K562 (cell line): ENCODE measurements at regions not wholly inside any gene's neighbourhood (a gene's known extent, or its start where the extent isn't known, plus 50 kb on each side); places are given as distances from the start of the nearest gene placed in this dataset.

ENCODE experiments used
- ATAC-seq: fragments of 200-7000 bp; cut with Tn5 transposase; 3 replicates; pipeline ENCODE4 v1.9.1; 2020; ENCODE audit warnings: moderate library complexity
- BruUV-seq: library from RNA; stranded (reverse); fragments of 400-500 nt; replicated peaks from 2 replicates; lab custom pipeline; 2021; lab: Mats Ljungman, UMichigan
- CTCF ChIA-PET: fragments of 300-600 bp; formaldehyde crosslinking; extraction: SDS; loops from one replicate; lab custom pipeline; 2021; ENCODE audit warnings: low intra/inter-chr PET ratio; lab: Yijun Ruan, JAX
- POLR2A ChIA-PET: fragments of 300-600, 350-650 bp; sonication (Branson Sonifier 250); formaldehyde crosslinking; extraction: SDS; loops from one replicate; lab custom pipeline; 2021; ENCODE audit warnings: antibody characterized with exemption, inconsistent platforms; lab: Yijun Ruan, JAX
- DNase-seq, 4 experiments: peaks; one replicate each; pipeline versions ENCODE4 v3.0.0 to v3.0.0-alpha.2; 2011 to 2018; ENCODE audit warnings: low spot score in 3 of 4, mixed read lengths in 3 of 4; ENCODE audit errors: extremely low read depth in 1 of 4
- FAIRE-seq: peaks from 2 replicates; lab custom pipeline; 2011; peaks lifted over from hg19 to GRCh38; lab: Jason Lieb, UNC
- H2AFZ ChIP-seq: 2 replicates; pipeline ENCODE4 v1.6.0; 2011; ENCODE audit warnings: low read depth, low read length, control low read depth, inconsistent platforms
- H3K27ac ChIP-seq: fragments of 200-600 bp; 3 replicates; pipeline ENCODE4 v1.8.0; 2011; ENCODE audit warnings: low read depth, mild to moderate bottlenecking, control low read depth, inconsistent platforms, low read length, moderate library complexity, mixed read lengths; ENCODE audit errors: extremely low read depth
- H3K27me3 ChIP-seq, 2 experiments: fragments of 300-600 bp in 1 of 2; 2 replicates in 1 of 2; 3 replicates in 1 of 2; pipeline versions ENCODE4 v1.6.0 to v1.8.0; 2011; ENCODE audit warnings: inconsistent platforms in 2 of 2, low read length in 2 of 2, mild to moderate bottlenecking in 1 of 2, mixed read lengths in 1 of 2, moderate library complexity in 1 of 2; ENCODE audit not compliant: control insufficient read depth in 2 of 2, insufficient read depth in 2 of 2
- H3K36me3 ChIP-seq: fragments of 300-600 bp; 3 replicates; pipeline ENCODE4 v1.8.0; 2011; ENCODE audit warnings: mild to moderate bottlenecking, low read length, inconsistent platforms; ENCODE audit not compliant: control insufficient read depth, insufficient read depth
- H3K4me1 ChIP-seq, 2 experiments: fragments of 200-600 bp in 1 of 2; replicated peaks in 1 of 2; 2 replicates in 1 of 2; 3 replicates in 1 of 2; pipeline versions ENCODE4 v1.5.1 to v1.8.0; 2011; ENCODE audit warnings: inconsistent platforms in 2 of 2, low read length in 2 of 2, mild to moderate bottlenecking in 1 of 2, mixed read lengths in 1 of 2, moderate library complexity in 1 of 2; ENCODE audit not compliant: control insufficient read depth in 2 of 2, insufficient read depth in 2 of 2
- H3K4me2 ChIP-seq: 2 replicates; pipeline ENCODE4 v1.6.1; 2011; ENCODE audit warnings: low read length, control low read depth, inconsistent platforms, mixed read lengths; ENCODE audit not compliant: insufficient read depth
- H3K4me3 ChIP-seq: fragments of 200-600 bp; sonication (generic), shearing (Covaris generic); 2 replicates; pipeline ENCODE4 v1.5.1; 2016; ENCODE audit warnings: control low read depth, inconsistent platforms
- H3K79me2 ChIP-seq: fragments of 200-600 bp; 3 replicates; pipeline ENCODE4 v1.8.0; 2011; ENCODE audit warnings: low read length, inconsistent platforms; ENCODE audit not compliant: control insufficient read depth, insufficient read depth
- H3K9ac ChIP-seq, 2 experiments: 2 replicates each; pipeline versions ENCODE4 v1.6.0 to v1.6.1; 2011; ENCODE audit warnings: low read depth in 2 of 2, low read length in 2 of 2, control low read depth in 1 of 2, inconsistent platforms in 1 of 2, mild to moderate bottlenecking in 1 of 2, mixed read lengths in 1 of 2; ENCODE audit not compliant: insufficient read depth in 1 of 2
- H3K9me1 ChIP-seq: one replicate; pipeline ENCODE4 v1.6.0; 2011; ENCODE audit warnings: inconsistent platforms, mild to moderate bottlenecking, low read length, moderate library complexity; ENCODE audit not compliant: control insufficient read depth, insufficient read depth
- H3K9me3 ChIP-seq: replicated peaks from 2 replicates; pipeline ENCODE4 v1.5.1; 2011; ENCODE audit warnings: low read depth, low read length, inconsistent platforms; ENCODE audit not compliant: control insufficient read depth, insufficient read depth
- H4K20me1 ChIP-seq: replicated peaks from 2 replicates; pipeline ENCODE4 v1.6.1; 2011; ENCODE audit warnings: low read length, inconsistent platforms, mixed read lengths; ENCODE audit not compliant: control insufficient read depth, insufficient read depth
- EGR1 ChIP-seq: fragments of 450-650 bp; conservative IDR thresholded peaks from 2 replicates; pipeline ENCODE4 v1.6.1; 2017; ENCODE audit warnings: mild to moderate bottlenecking
- NR4A1 ChIP-seq, 2 experiments: fragments of 250-450 bp in 1 of 2; fragments of 450-650 bp in 1 of 2; sonication (Bioruptor Pico) in 1 of 2; IDR thresholded peaks; 2 replicates each; pipeline versions ENCODE4 v1.4.0 to v1.6.1; 2016 to 2020; ENCODE audit warnings: mild to moderate bottlenecking in 2 of 2, missing compliant biosample characterization in 1 of 2, missing genetic modification characterization in 1 of 2, moderate library complexity in 1 of 2
- RB1 ChIP-seq: fragments of 450-650 bp; IDR thresholded peaks from 2 replicates; pipeline ENCODE4 v1.6.1; 2017; ENCODE audit warnings: low read depth, mild to moderate bottlenecking
- ZNF707 ChIP-seq: fragments of 250-450 bp; sonication (Bioruptor Pico); conservative IDR thresholded peaks from 2 replicates; pipeline ENCODE4 v1.8.0; 2022; ENCODE audit warnings: inconsistent platforms, mild to moderate bottlenecking, moderate library complexity
- WGBS: fragments of 100-300 bp; shearing (Covaris generic); methylation state at CpG from one replicate; pipeline ENCODE4 v1.1.6; 2016; ENCODE audit warnings: low coverage, mixed read lengths; ENCODE audit not compliant: insufficient coverage; ENCODE audit errors: missing lambda C conversion rate; 5-methylcytosine and 5-hydroxymethylcytosine counted together
- in situ Hi-C: fragments of 300-500 bp; cut with MboI; formaldehyde crosslinking; loops from 4 replicates; pipeline ENCODE4 v1.15.0; 2018; ENCODE audit warnings: inconsistent platforms, mixed read lengths
- intact Hi-C: fragments of 100-400 bp; cut with micrococcal nuclease; formaldehyde crosslinking; loops from 2 replicates; pipeline ENCODE4 v1.14.2; 2022
- TF ChIP-seq, protein P1 (sequence below): fragments of 250-450 bp; sonication (Bioruptor Pico); IDR thresholded peaks from 2 replicates; pipeline ENCODE4 v1.5.0; 2021; ENCODE audit warnings: mild to moderate bottlenecking, moderate library complexity

DNA sequence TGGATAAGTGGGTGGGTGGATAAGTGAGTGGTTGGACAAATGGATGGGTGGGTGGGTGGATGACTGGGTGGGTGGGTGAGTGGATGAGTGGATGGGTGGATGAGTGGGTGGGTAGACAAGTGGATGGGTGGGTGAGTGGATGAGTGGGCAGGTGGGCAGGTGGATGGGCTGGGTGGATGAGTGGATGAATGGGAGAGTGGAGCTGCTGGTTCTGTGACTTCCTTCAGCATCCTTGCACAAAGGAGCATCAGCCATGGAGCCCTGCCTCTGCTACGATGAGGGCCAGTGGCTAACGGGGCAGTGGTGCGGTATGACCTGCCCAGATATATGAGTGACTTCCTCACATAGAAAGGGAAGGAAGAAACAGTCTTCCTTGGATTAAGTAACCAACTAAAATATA, 398.7 kb upstream of the IRX4 start (continued):
- no peak for TF ChIP-seq NR4A1 (CRISPR knock-in tag; IDR thresholded peaks at IDR 0.05)
- TF ChIP-seq NR4A1 (tag; IDR thresholded peaks at IDR 0.05): no peak
- no peak for TF ChIP-seq ZNF707 (CRISPR knock-in tag)
- no peak for TF ChIP-seq RB1

DNA sequence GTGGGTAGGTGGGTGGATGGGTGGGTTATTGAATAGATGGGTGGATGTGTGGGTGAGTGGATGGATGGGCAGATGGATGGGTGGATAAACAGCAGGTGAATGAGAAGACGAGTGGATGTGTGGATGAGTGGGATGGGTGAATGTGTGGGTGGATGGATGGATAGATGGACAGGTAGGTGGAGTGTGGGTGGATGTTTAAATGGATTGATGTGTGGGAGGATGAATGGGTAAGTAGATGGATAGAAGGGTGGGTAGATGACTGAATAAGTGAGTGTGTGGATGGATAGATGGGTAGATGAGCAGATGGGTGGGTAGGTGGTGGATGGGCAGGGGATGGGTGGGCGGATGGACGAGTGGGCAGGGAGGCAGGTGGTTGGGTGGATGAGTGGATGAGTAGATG, 397.6 kb upstream of the IRX4 start:
- Histone ChIP-seq H3K9me1 (no peaks in the 10 kb centered on the region), H3K27ac (no peak overlapping the region), H4K20me1 (no peaks in the 10 kb centered on the region; the same call in 1 of the 2 replicates), H3K36me3 (no peaks in the 10 kb centered on the region), H3K4me1 (no peaks in the 10 kb centered on the region), H3K4me3 (no peak overlapping the region), H3K9me3 (no peaks in the 10 kb centered on the region), H3K79me2 (no peaks in the 10 kb centered on the region), H2AFZ (no peak overlapping the region), H3K4me2 (no peak overlapping the region), H3K27me3 (peaks cover 18 to 37% of the 10 kb centered on the region in 2 experiments; a peak in 4 of 5 replicates), H3K9ac (no peak overlapping the region)
- FAIRE-seq: no peak
- CTCF ChIA-PET: no interaction called here
- no TSS peak for BruUV-seq
- 0% methylated on average over 3 of the region's 3 CpGs for WGBS
- no peak for DNase-seq
- intact Hi-C loops (no loop called here), in situ Hi-C loops (no loop called here)
- peak; percentile 52; the same call in 1 of the 2 replicates for TF ChIP-seq EGR1
- TF ChIP-seq, protein P1, sequence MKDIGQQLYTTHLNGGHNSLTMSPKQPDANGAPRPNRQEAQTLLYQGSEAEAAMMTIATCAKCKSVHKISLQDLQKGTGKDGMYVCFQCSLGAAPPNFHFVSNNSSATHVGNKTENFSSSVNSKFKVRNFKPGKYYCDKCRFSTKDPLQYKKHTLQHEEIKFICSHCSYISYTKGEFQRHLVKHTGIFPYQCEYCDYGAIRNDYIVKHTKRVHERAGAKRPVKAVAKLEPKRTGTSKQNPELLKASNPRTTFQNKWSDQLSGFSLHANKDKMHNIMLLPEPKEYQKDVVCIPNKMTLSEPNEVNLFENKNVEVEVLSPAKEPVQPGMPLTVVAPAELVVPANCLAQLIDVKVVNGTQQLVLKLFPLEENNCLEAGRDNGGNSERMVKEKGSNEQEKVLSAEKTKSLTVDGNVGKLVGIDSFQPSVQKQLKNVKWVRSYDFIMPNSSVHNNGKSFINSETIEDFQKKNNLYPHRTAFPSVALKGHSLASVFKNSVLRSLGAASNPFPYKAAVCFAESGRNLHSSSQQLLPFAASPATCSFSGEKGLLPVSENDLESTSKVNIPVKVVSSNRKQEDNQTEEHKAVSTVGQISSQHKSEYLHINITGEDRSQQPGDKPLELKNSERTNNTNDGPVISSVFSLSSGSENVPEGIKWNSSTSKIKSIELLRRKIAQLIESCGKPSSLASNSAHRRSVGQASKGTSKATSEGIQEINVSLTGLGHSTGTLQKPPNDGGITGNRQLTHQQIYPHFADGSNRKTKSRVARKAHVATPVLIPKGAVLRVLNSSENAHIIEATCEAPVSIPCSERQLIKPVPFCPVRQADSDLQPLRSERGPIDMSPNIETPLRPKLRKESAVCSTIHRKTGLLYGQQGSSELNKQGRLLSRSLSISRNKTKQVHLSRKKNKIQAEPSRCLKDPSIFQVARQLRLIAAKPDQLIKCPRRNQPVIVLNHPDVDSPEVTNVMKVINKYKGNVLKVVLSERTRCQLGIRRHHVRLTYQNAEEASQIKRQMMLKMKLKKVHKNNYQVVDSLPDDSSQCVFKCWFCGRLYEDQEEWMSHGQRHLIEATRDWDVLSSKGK: no peak
- ATAC-seq: no peak
- POLR2A ChIA-PET: no interaction called here
